ENCODE measurements at regions not wholly inside any gene's neighbourhood (a gene's known extent, or its start where the extent isn't known, plus 50 kb on each side); places are given as distances from the start of the nearest gene placed in this dataset.

GRCh38 chr2:155755481-155755880, 577.0 kb downstream of the NR4A2 start:
- DNase-seq = no peak

- DNase-seq = no peak
These were observed 584.4 kb downstream of the NR4A2 start for GRCh38 chr2:155748131-155748530.

- DNase-seq = no peak
These were observed 585.0 kb downstream of the NR4A2 start for GRCh38 chr2:155747531-155747930.

GRCh38 chr2:155733091-155733853, 599.2 kb downstream of the NR4A2 start:
- no peak for DNase-seq

GRCh38 chr2:155730804-155731203, 601.7 kb downstream of the NR4A2 start:
- DNase-seq = no peak

- DNase-seq = no peak
These were observed 605.2 kb downstream of the NR4A2 start for GRCh38 chr2:155727187-155727895.

- DNase-seq = no peak
These were observed 610.2 kb downstream of the NR4A2 start for GRCh38 chr2:155722290-155722689.

GRCh38 chr2:155715705-155716104, 616.8 kb downstream of the NR4A2 start:
- no peak for DNase-seq

- DNase-seq = no peak
These were observed 617.5 kb downstream of the NR4A2 start for GRCh38 chr2:155714983-155715382.

GRCh38 chr2:155708071-155708470, 624.5 kb downstream of the NR4A2 start:
- no peak for DNase-seq

- no peak for DNase-seq
These were observed 628.6 kb downstream of the NR4A2 start for GRCh38 chr2:155703917-155704316.

GRCh38 chr2:155703048-155703447, 629.5 kb downstream of the NR4A2 start:
- no peak for DNase-seq

GRCh38 chr2:155701721-155702120, 630.8 kb downstream of the NR4A2 start:
- DNase-seq = no peak

GRCh38 chr2:155696571-155696970, 636.0 kb downstream of the NR4A2 start:
- no peak for DNase-seq

- no peak for DNase-seq
These were observed 637.0 kb downstream of the NR4A2 start for GRCh38 chr2:155695505-155695904.

GRCh38 chr2:155692856-155693255, 639.7 kb downstream of the NR4A2 start:
- DNase-seq = no peak

- DNase-seq = no peak
These were observed 640.4 kb downstream of the NR4A2 start for GRCh38 chr2:155692106-155692505.

- DNase-seq = peak; percentile 18
These were observed 641.7 kb downstream of the NR4A2 start for GRCh38 chr2:155690785-155691184.

GRCh38 chr2:155689791-155690190, 642.7 kb downstream of the NR4A2 start:
- DNase-seq = no peak

GRCh38 chr2:155687181-155687580, 645.3 kb downstream of the NR4A2 start:
- DNase-seq = no peak

GRCh38 chr2:155679647-155680046, 652.9 kb downstream of the NR4A2 start:
- DNase-seq = no peak

GRCh38 chr2:155675920-155676319, 656.6 kb downstream of the NR4A2 start:
- DNase-seq = no peak

GRCh38 chr2:155665704-155666103, 666.8 kb downstream of the NR4A2 start:
- no peak for DNase-seq

- no peak for DNase-seq
These were observed 669.3 kb downstream of the NR4A2 start for GRCh38 chr2:155663265-155663664.

- no peak for DNase-seq
These were observed 670.3 kb downstream of the NR4A2 start for GRCh38 chr2:155662224-155662623.
